HCT116 (cell line): ENCODE measurements at regions not wholly inside any gene's neighbourhood (a gene's known extent, or its start where the extent isn't known, plus 50 kb on each side); places are given as distances from the start of the nearest gene placed in this dataset.

Experiments used
- ATAC-seq: fragments of 200-7000 bp; cut with Tn5 transposase; 2 replicates; pipeline ENCODE4 v1.9.1; 2020; ENCODE audit warnings: mild to moderate bottlenecking, moderate library complexity
- BruUV-seq: library from RNA; stranded (reverse); fragments of 400-500 nt; replicated peaks from 2 replicates; lab custom pipeline; 2021; lab: Mats Ljungman, UMichigan
- CTCF ChIA-PET: fragments of 300-600 bp; sonication (Branson Sonifier 250); formaldehyde crosslinking; loops from one replicate; lab custom pipeline; 2021; ENCODE audit warnings: antibody characterized with exemption; lab: Charles Lee
- POLR2A ChIA-PET: fragments of 300-600, 350-600 bp; sonication (Branson Sonifier 250); formaldehyde crosslinking; loops from one replicate; lab custom pipeline; 2021; ENCODE audit warnings: antibody characterized with exemption; lab: Charles Lee
- RAD21 ChIA-PET, 2 experiments: fragments of 300-600 bp; sonication (Branson Sonifier 250); formaldehyde crosslinking; loops; one replicate each; lab custom pipeline; 2023; ENCODE audit warnings: low total read pairs in 2 of 2; ENCODE audit not compliant: uncharacterized antibody in 2 of 2, unreplicated experiment in 2 of 2, low non-redundant PET in 1 of 2; lab: Charles Lee
- DNase-seq: peaks from one replicate; pipeline ENCODE4 v3.0.0-alpha.2; 2010; ENCODE audit warnings: low read depth, low spot score
- H2AFZ ChIP-seq: fragments of 200-600 bp; shearing (Covaris generic), sonication (generic); 2 replicates; pipeline ENCODE4 v1.6.1; 2017; ENCODE audit warnings: low read depth, mixed run types, mixed read lengths, antibody characterized with exemption, low read length; ENCODE audit not compliant: poor library complexity, severe bottlenecking
- H3K27ac ChIP-seq: 2 replicates; pipeline ENCODE4 v1.5.1; 2012; ENCODE audit warnings: low read depth, low read length
- H3K27me3 ChIP-seq: fragments of 200-600 bp; sonication (generic); 2 replicates; pipeline ENCODE4 v1.6.1; 2016; ENCODE audit warnings: mixed run types, low read length, mixed read lengths; ENCODE audit not compliant: insufficient read depth
- H3K36me3 ChIP-seq, 2 experiments: fragments of 200-500 bp in 1 of 2; fragments of 200-600 bp in 1 of 2; sonication (Bioruptor generic) in 1 of 2; sonication (generic) in 1 of 2; 2 replicates each; pipeline versions ENCODE4 v1.5.1 to v1.6.1; 2014 to 2016; ENCODE audit warnings: low read length in 2 of 2, inconsistent platforms in 1 of 2, mixed read lengths in 1 of 2, mixed run types in 1 of 2; ENCODE audit not compliant: insufficient read depth in 2 of 2, control insufficient read depth in 1 of 2
- H3K4me1 ChIP-seq, 2 experiments: fragments of 200-600 bp in 1 of 2; sonication (generic) in 1 of 2; 2 replicates each; pipeline versions ENCODE4 v1.5.1 to v1.6.1; 2012 to 2017; ENCODE audit warnings: low read length in 2 of 2, inconsistent platforms in 1 of 2, mild to moderate bottlenecking in 1 of 2, mixed read lengths in 1 of 2, mixed run types in 1 of 2, moderate library complexity in 1 of 2; ENCODE audit not compliant: insufficient read depth in 2 of 2, control insufficient read depth in 1 of 2
- H3K4me2 ChIP-seq: fragments of 200-600 bp; sonication (generic); 2 replicates; pipeline ENCODE4 v1.6.1; 2017; ENCODE audit warnings: mixed run types, low read length, mixed read lengths
- H3K4me3 ChIP-seq, 2 experiments: fragments of 200-600 bp in 1 of 2; sonication (generic) in 1 of 2; replicated peaks in 1 of 2; 2 replicates each; pipeline ENCODE4 v1.5.1; 2011 to 2016; ENCODE audit warnings: low read length in 2 of 2, control low read depth in 1 of 2, low read depth in 1 of 2, mild to moderate bottlenecking in 1 of 2, mixed read lengths in 1 of 2, mixed run types in 1 of 2
- H3K79me2 ChIP-seq: fragments of 200-600 bp; sonication (generic); 2 replicates; pipeline ENCODE4 v1.6.1; 2017; ENCODE audit warnings: mild to moderate bottlenecking, mixed run types, low read length, moderate library complexity, mixed read lengths; ENCODE audit not compliant: insufficient read depth
- H3K9ac ChIP-seq: fragments of 200-600 bp; sonication (generic); 2 replicates; pipeline ENCODE4 v1.6.1; 2016; ENCODE audit warnings: low read length, mixed read lengths
- H3K9me2 ChIP-seq: fragments of 200-600 bp; sonication (generic), shearing (Covaris generic); 2 replicates; pipeline ENCODE4 v1.6.1; 2017; ENCODE audit warnings: mixed run types, mild to moderate bottlenecking, moderate library complexity; ENCODE audit not compliant: insufficient read depth
- H3K9me3 ChIP-seq, 2 experiments: fragments of 200-500 bp in 1 of 2; fragments of 200-600 bp in 1 of 2; sonication (Bioruptor generic) in 1 of 2; sonication (generic) in 1 of 2; 2 replicates each; pipeline ENCODE4 v1.6.1; 2014 to 2017; ENCODE audit warnings: low read length in 2 of 2, mixed read lengths in 2 of 2, inconsistent platforms in 1 of 2, low read depth in 1 of 2, mild to moderate bottlenecking in 1 of 2, mixed run types in 1 of 2, moderate library complexity in 1 of 2; ENCODE audit not compliant: control insufficient read depth in 1 of 2, insufficient read depth in 1 of 2
- H4K20me1 ChIP-seq: fragments of 200-600 bp; sonication (generic), shearing (Covaris generic); 2 replicates; pipeline ENCODE4 v1.6.1; 2017; ENCODE audit warnings: mixed run types, mild to moderate bottlenecking, moderate library complexity; ENCODE audit not compliant: insufficient read depth
- ATF3 ChIP-seq: IDR thresholded peaks from 2 replicates; pipeline ENCODE4 v1.6.1; 2012
- CTCF ChIP-seq, 3 experiments: fragments of 200-600 bp in 1 of 3; sonication (generic) in 1 of 3; IDR thresholded peaks in 2 of 3; conservative IDR thresholded peaks in 1 of 3; 2 replicates each; pipeline ENCODE4 v1.5.1; 2012 to 2017; ENCODE audit warnings: low read depth in 2 of 3, low read length in 2 of 3, antibody characterized with exemption in 1 of 3, borderline replicate concordance in 1 of 3, control low read depth in 1 of 3, mild to moderate bottlenecking in 1 of 3, mixed read lengths in 1 of 3, mixed run types in 1 of 3, moderate library complexity in 1 of 3; ENCODE audit not compliant: insufficient read depth in 1 of 3
- ELF1 ChIP-seq: IDR thresholded peaks from 2 replicates; pipeline ENCODE4 v1.6.1; 2012; ENCODE audit warnings: low read depth, borderline replicate concordance
- EZH2 ChIP-seq: fragments of 200-600 bp; sonication (generic); IDR thresholded peaks from 2 replicates; pipeline ENCODE4 v1.6.1; 2017; ENCODE audit warnings: antibody characterized with exemption, mixed run types
- EZH2phosphoT487 ChIP-seq: fragments of 200-600 bp; IDR thresholded peaks from 2 replicates; pipeline ENCODE4 v1.6.1; 2018; ENCODE audit warnings: antibody characterized with exemption, borderline replicate concordance
- FOSL1 ChIP-seq: IDR thresholded peaks from 2 replicates; pipeline ENCODE4 v1.6.1; 2012; ENCODE audit warnings: low read depth
- JUND ChIP-seq: IDR thresholded peaks from 2 replicates; pipeline ENCODE4 v1.6.1; 2012
- MAX ChIP-seq: IDR thresholded peaks from 2 replicates; pipeline ENCODE4 v1.6.1; 2012
- POLR2A ChIP-seq: IDR thresholded peaks from 2 replicates; pipeline ENCODE4 v1.7.0; 2011; ENCODE audit warnings: borderline replicate concordance; ENCODE audit not compliant: insufficient read depth, insufficient read length; ENCODE audit errors: extremely low read depth
- POLR2AphosphoS5 ChIP-seq: IDR thresholded peaks from 2 replicates; pipeline ENCODE4 v1.6.1; 2011; ENCODE audit warnings: mild to moderate bottlenecking, low read depth, low read length, moderate library complexity
- RAD21 ChIP-seq: IDR thresholded peaks from 2 replicates; pipeline ENCODE4 v1.6.1; 2012; ENCODE audit warnings: low read depth, mild to moderate bottlenecking
- REST ChIP-seq: IDR thresholded peaks from 2 replicates; pipeline ENCODE4 v1.6.1; 2012; ENCODE audit warnings: low read depth
- SIN3A ChIP-seq: IDR thresholded peaks from 2 replicates; pipeline ENCODE4 v1.6.1; 2012; ENCODE audit warnings: low read depth
- SP1 ChIP-seq: IDR thresholded peaks from 2 replicates; pipeline ENCODE4 v1.6.1; 2012; ENCODE audit warnings: low read depth
- TCF7L2 ChIP-seq: IDR thresholded peaks from 2 replicates; pipeline ENCODE4 v1.7.0; 2011; ENCODE audit warnings: borderline replicate concordance, inconsistent platforms; ENCODE audit not compliant: insufficient read depth, insufficient read length; ENCODE audit errors: extremely low read depth
- ZFX ChIP-seq: fragments of 450-650 bp; IDR thresholded peaks from 2 replicates; pipeline ENCODE4 v1.6.1; 2017
- ZNF274 ChIP-seq: fragments of 200-500 bp; sonication (Bioruptor generic); IDR thresholded peaks from 2 replicates; pipeline ENCODE4 v1.6.1; 2014; ENCODE audit warnings: mild to moderate bottlenecking, low read depth, low read length, inconsistent platforms
- intact Hi-C: fragments of 100-400 bp; cut with micrococcal nuclease; formaldehyde crosslinking; loops from 2 replicates; pipeline ENCODE4 v1.10.0; 2022

GRCh38 chr5:42875785-42876374 is 64.2 kb upstream of the SELENOP start (continued):
- no peak for TF ChIP-seq REST
- no peak for TF ChIP-seq SIN3A
- no peak for TF ChIP-seq ZFX
- no peak for TF ChIP-seq ATF3
- no peak for TF ChIP-seq JUND
- no peak for TF ChIP-seq TCF7L2
- TF ChIP-seq EZH2phosphoT487, result no peak
- no peak for TF ChIP-seq FOSL1
- TF ChIP-seq ZNF274, result no peak
- no peak for TF ChIP-seq MAX
- no peak for TF ChIP-seq EZH2
- TF ChIP-seq ELF1, result no peak

GRCh38 chr5:42875211-42875610 is 63.5 kb upstream of the SELENOP start:
- Histone ChIP-seq H3K79me2 (no peaks in the 10 kb centered on the region), H3K9ac (no peak overlapping the region), H3K27ac (no peak overlapping the region), H3K4me2 (no peak overlapping the region), H2AFZ (no peak overlapping the region), H3K27me3 (no peaks in the 10 kb centered on the region), H3K36me3 (no peaks in the 10 kb centered on the region), H3K4me3 (no peak overlapping the region), H3K9me2 (no peaks in the 10 kb centered on the region), H4K20me1 (no peaks in the 10 kb centered on the region), H3K4me1 (peaks cover 0 to 8% of the 10 kb centered on the region in 2 experiments; a peak in 1 of 4 replicates), H3K9me3 (no peaks in the 10 kb centered on the region)
- BruUV-seq, result no TSS peak
- no peak for DNase-seq
- no peak for TF ChIP-seq ZFX
- no peak for TF ChIP-seq SP1
- no peak for TF ChIP-seq CTCF (IDR thresholded peaks at IDR 0.05 in 2 of 3, conservative IDR thresholded peaks at IDR 0.05 in 1 of 3; ENCODE audit: borderline replicate concordance in 1 of 3, insufficient read depth in 1 of 3, low read depth in 2 of 3, low read length in 2 of 3)
- no peak for TF ChIP-seq JUND
- TF ChIP-seq ZNF274, result no peak
- TF ChIP-seq POLR2AphosphoS5, result no peak
- TF ChIP-seq EZH2phosphoT487, result no peak
- TF ChIP-seq FOSL1, result no peak
- no peak for TF ChIP-seq POLR2A
- no peak for TF ChIP-seq RAD21
- intact Hi-C loops, result no loop called here
- ChIA-PET CTCF (no interaction called here), RAD21 (no interaction called here), POLR2A (no interaction called here)
- no peak for ATAC-seq
